ENCODE measurements at regions not wholly inside any gene's neighbourhood (a gene's known extent, or its start where the extent isn't known, plus 50 kb on each side); places are given as distances from the start of the nearest gene placed in this dataset.

- no peaks in the 10 kb centered on the region for H3K4me1 ChIP-seq
- no peaks in the 10 kb centered on the region for H3K27me3 Mint-ChIP-seq (ENCODE audit: insufficient read depth, unreplicated experiment)
- no peaks in the 10 kb centered on the region for H3K4me1 Mint-ChIP-seq (ENCODE audit: low read depth, unreplicated experiment)
- ChIA-PET CTCF (no interaction called here), POLR2A (no interaction called here)
- TF ChIP-seq CTCF (IDR thresholded peaks at IDR 0.05; ENCODE audit: insufficient read depth in 1 of 2, low read depth in 1 of 2, low read length in 1 of 2, severe bottlenecking in 1 of 2, unreplicated experiment in 1 of 2) = no peak
- no peaks in the 10 kb centered on the region for H3K27me3 ChIP-seq (replicated peaks; ENCODE audit: control insufficient read depth, insufficient read depth, low read length)
- no peaks in the 10 kb centered on the region for H3K36me3 ChIP-seq (ENCODE audit: control insufficient read depth, insufficient read depth, low read length)
- no peak for DNase-seq
- H3K4me3 ChIP-seq (ENCODE audit: low read depth, low read length) = no peak overlapping the region
- no peak overlapping the region for H3K4me3 Mint-ChIP-seq (ENCODE audit: unreplicated experiment)
- H3K27ac Mint-ChIP-seq (ENCODE audit: unreplicated experiment) = no peak overlapping the region
- BruUV-seq (replicated peaks) = no TSS peak
- intact Hi-C loops (cut with micrococcal nuclease; ENCODE audit: unreplicated experiment) = no loop called here
- no peaks in the 10 kb centered on the region for H3K9me3 ChIP-seq
- H3K36me3 Mint-ChIP-seq (ENCODE audit: insufficient read depth, unreplicated experiment) = no peaks in the 10 kb centered on the region
- no peaks in the 10 kb centered on the region for H3K9me3 Mint-ChIP-seq (ENCODE audit: unreplicated experiment)
Observed at GRCh38 chr4:160194716-160195115, 1091.8 kb downstream of the RAPGEF2 start.

GRCh38 chr4:160202802-160203201 is 1099.9 kb downstream of the RAPGEF2 start:
- Histone ChIP-seq H3K4me3 (ENCODE audit: low read depth, low read length) (no peak overlapping the region), H3K4me1 (no peaks in the 10 kb centered on the region), H3K9me3 (no peaks in the 10 kb centered on the region), H3K27me3 (replicated peaks; ENCODE audit: control insufficient read depth, insufficient read depth, low read length) (no peaks in the 10 kb centered on the region), H3K36me3 (ENCODE audit: control insufficient read depth, insufficient read depth, low read length) (no peaks in the 10 kb centered on the region)
- ChIA-PET POLR2A (no interaction called here), CTCF (no interaction called here)
- Mint-ChIP-seq H3K9me3 (ENCODE audit: unreplicated experiment) (no peaks in the 10 kb centered on the region), H3K27me3 (ENCODE audit: insufficient read depth, unreplicated experiment) (peaks cover 2% of the 10 kb centered on the region), H3K4me3 (ENCODE audit: unreplicated experiment) (no peak overlapping the region), H3K4me1 (ENCODE audit: low read depth, unreplicated experiment) (no peaks in the 10 kb centered on the region), H3K27ac (ENCODE audit: unreplicated experiment) (no peak overlapping the region), H3K36me3 (ENCODE audit: insufficient read depth, unreplicated experiment) (no peaks in the 10 kb centered on the region)
- no peak for DNase-seq
- TF ChIP-seq CTCF (IDR thresholded peaks at IDR 0.05; ENCODE audit: insufficient read depth in 1 of 2, low read depth in 1 of 2, low read length in 1 of 2, severe bottlenecking in 1 of 2, unreplicated experiment in 1 of 2) = no peak
- intact Hi-C loops (cut with micrococcal nuclease; ENCODE audit: unreplicated experiment) = no loop called here
- no TSS peak for BruUV-seq (replicated peaks)

- CTCF ChIA-PET = no interaction called here
- Mint-ChIP-seq H3K27me3 (ENCODE audit: insufficient read depth, unreplicated experiment) (no peaks in the 10 kb centered on the region), H3K27ac (ENCODE audit: unreplicated experiment) (no peak overlapping the region), H3K4me3 (ENCODE audit: unreplicated experiment) (no peak overlapping the region), H3K4me1 (ENCODE audit: low read depth, unreplicated experiment) (no peaks in the 10 kb centered on the region), H3K36me3 (ENCODE audit: insufficient read depth, unreplicated experiment) (no peaks in the 10 kb centered on the region), H3K9me3 (ENCODE audit: unreplicated experiment) (no peaks in the 10 kb centered on the region)
- Histone ChIP-seq H3K9me3 (no peaks in the 10 kb centered on the region), H3K27me3 (replicated peaks; ENCODE audit: control insufficient read depth, insufficient read depth, low read length) (no peaks in the 10 kb centered on the region), H3K4me3 (ENCODE audit: low read depth, low read length) (no peak overlapping the region), H3K36me3 (ENCODE audit: control insufficient read depth, insufficient read depth, low read length) (no peaks in the 10 kb centered on the region), H3K4me1 (no peaks in the 10 kb centered on the region)
- intact Hi-C loops (cut with micrococcal nuclease; ENCODE audit: unreplicated experiment) = no loop called here
- BruUV-seq (replicated peaks) = no TSS peak
- TF ChIP-seq CTCF (IDR thresholded peaks at IDR 0.05; ENCODE audit: insufficient read depth in 1 of 2, low read depth in 1 of 2, low read length in 1 of 2, severe bottlenecking in 1 of 2, unreplicated experiment in 1 of 2) = no peak
- no peak for DNase-seq
- POLR2A ChIA-PET = no interaction called here
Observed at GRCh38 chr4:160212078-160212477, 1109.2 kb downstream of the RAPGEF2 start.

Data from Caco-2 (cell line).